ENCODE measurements at regions not wholly inside any gene's neighbourhood (a gene's known extent, or its start where the extent isn't known, plus 50 kb on each side); places are given as distances from the start of the nearest gene placed in this dataset.

DNA sequence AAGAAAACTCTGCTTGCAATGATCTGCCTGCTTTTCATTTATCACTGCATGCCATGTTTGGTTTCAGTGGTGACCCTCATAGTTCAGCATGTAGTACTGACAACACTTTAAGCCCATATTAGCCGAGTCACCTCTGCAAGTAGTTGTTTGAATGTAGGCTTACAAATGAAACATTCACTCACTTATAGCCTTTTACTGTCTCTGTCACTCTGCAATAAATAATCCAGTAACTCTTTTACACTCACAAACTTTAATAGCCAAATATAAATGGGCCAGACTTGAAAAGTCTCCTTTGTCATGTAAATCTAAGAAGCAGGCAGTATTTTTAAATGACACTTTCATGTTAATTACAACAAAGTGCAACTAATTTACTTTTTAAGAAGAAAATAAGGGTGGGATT lies 1460.0 kb upstream of the ADGRB3 start:
- Histone ChIP-seq H3K23ac (ENCODE audit: insufficient read length) (no peak overlapping the region), H2BK15ac (ENCODE audit: low read length) (no peak overlapping the region), H3K4ac (replicated peaks; ENCODE audit: insufficient read length, low read depth, low read length) (no peak overlapping the region), H2AFZ (ENCODE audit: low read length) (no peak overlapping the region), H3K79me1 (ENCODE audit: low read depth, low read length) (no peaks in the 10 kb centered on the region), H2BK120ac (replicated peaks; ENCODE audit: low read depth, low read length) (no peak overlapping the region), H3K9me3 (ENCODE audit: insufficient read depth in 2 of 2, low read depth in 1 of 2, low read length in 1 of 2) (no peaks in the 10 kb centered on the region), H3K14ac (ENCODE audit: insufficient read length) (no peak overlapping the region), H3K18ac (ENCODE audit: extremely low read depth, low read length) (no peak overlapping the region), H3K36me3 (ENCODE audit: control insufficient read depth in 2 of 4, insufficient read depth in 4 of 4, low read length in 3 of 4) (no peaks in the 10 kb centered on the region), H3K9ac (replicated peaks in 1 of 4; ENCODE audit: extremely low read depth in 1 of 4, low read depth in 3 of 4, low read length in 3 of 4) (no peak overlapping the region), H2BK20ac (ENCODE audit: low read length) (no peak overlapping the region), H3K23me2 (ENCODE audit: low read depth, low read length) (no peaks in the 10 kb centered on the region), H3K56ac (replicated peaks; ENCODE audit: insufficient read length, low read depth, low read length) (no peak overlapping the region), H4K91ac (replicated peaks; ENCODE audit: insufficient read length, low read length) (no peak overlapping the region), H2BK5ac (ENCODE audit: low read depth, low read length) (no peak overlapping the region), H3K27ac (ENCODE audit: low read depth, low read length) (no peak overlapping the region), H3K4me1 (replicated peaks in 1 of 4; ENCODE audit: control insufficient read depth in 3 of 4, insufficient read depth in 4 of 4, low read length in 3 of 4) (no peaks in the 10 kb centered on the region), H4K20me1 (replicated peaks in 1 of 2; ENCODE audit: control insufficient read depth in 1 of 2, insufficient read depth in 2 of 2, low read length in 2 of 2) (no peaks in the 10 kb centered on the region), H3K4me3 (ENCODE audit: extremely low read depth in 1 of 4, insufficient read depth in 2 of 4, low read depth in 3 of 4, low read length in 4 of 4) (no peak overlapping the region), H4K5ac (ENCODE audit: insufficient read length, low read depth, low read length) (no peak overlapping the region), H4K8ac (ENCODE audit: extremely low read depth, insufficient read depth, low read length) (no peak overlapping the region), H3K27me3 (replicated peaks in 1 of 4; ENCODE audit: control insufficient read depth in 3 of 4, extremely low read depth in 1 of 4, insufficient read depth in 3 of 4, low read length in 3 of 4) (no peaks in the 10 kb centered on the region), H2AK5ac (ENCODE audit: low read depth, low read length) (no peak overlapping the region), H3K79me2 (ENCODE audit: control insufficient read depth in 1 of 2, insufficient read depth in 2 of 2, low read length in 2 of 2) (no peaks in the 10 kb centered on the region), H2BK12ac (ENCODE audit: low read depth, low read length) (no peak overlapping the region), H3K4me2 (ENCODE audit: insufficient read depth in 1 of 2, low read depth in 2 of 2, low read length in 2 of 2) (no peak overlapping the region)
- WGBS, 2 experiments (ENCODE audit: extremely low coverage in 1 of 2, insufficient coverage in 1 of 2, insufficient read length in 1 of 2, insufficient replicate concordance in 2 of 2, low coverage in 1 of 2, low lambda C conversion rate in 2 of 2, missing lambda C conversion rate in 1 of 2) = 88% methylated on average over 1 of the region's 1 CpG; no CpG with 5 or more reads in 1 of the 2 experiments
- ChIA-PET CTCF (ENCODE audit: partially characterized antibody) (no interaction called here), POLR2A (ENCODE audit: partially characterized antibody) (no interaction called here)
- DNase-seq (ENCODE audit: low read depth in 1 of 2, low spot score in 2 of 2) (no peak), FAIRE-seq (no peak)
- TF ChIP-seq CBX5 (IDR thresholded peaks at IDR 0.05; ENCODE audit: low read depth, low read length) (no peak), CREB1 (IDR thresholded peaks at IDR 0.05) (no peak), BCL11A (IDR thresholded peaks at IDR 0.05; ENCODE audit: low read depth in 2 of 2, low read length in 2 of 2) (no peak)

Data from H1 (cell line).